Sigmoid colon (tissue), 3 donors: ENCODE measurements at regions not wholly inside any gene's neighbourhood (a gene's known extent, or its start where the extent isn't known, plus 50 kb on each side); places are given as distances from the start of the nearest gene placed in this dataset.
"Not testable (repeated sequence)": the region's sequence is repeated elsewhere in the genome, so short reads cannot be mapped to it uniquely, and the experiment has no call there.

Source experiments
- CTCF ChIP-seq, 4 experiments: fragments of 450-650 bp in 3 of 4; fragments of 200-600 bp in 1 of 4; IDR thresholded peaks; one replicate each; pipeline ENCODE4 v1.5.1; 2016 to 2019; ENCODE audit warnings: antibody characterized with exemption in 4 of 4, mild to moderate bottlenecking in 3 of 4, moderate library complexity in 2 of 4
- POLR2A ChIP-seq, 2 donors: fragments of 450-650 bp; IDR thresholded peaks; one replicate each; pipeline ENCODE4 v1.6.1; 2016; ENCODE audit warnings: antibody characterized with exemption in 2 of 2, mild to moderate bottlenecking in 2 of 2, moderate library complexity in 2 of 2

DNA sequence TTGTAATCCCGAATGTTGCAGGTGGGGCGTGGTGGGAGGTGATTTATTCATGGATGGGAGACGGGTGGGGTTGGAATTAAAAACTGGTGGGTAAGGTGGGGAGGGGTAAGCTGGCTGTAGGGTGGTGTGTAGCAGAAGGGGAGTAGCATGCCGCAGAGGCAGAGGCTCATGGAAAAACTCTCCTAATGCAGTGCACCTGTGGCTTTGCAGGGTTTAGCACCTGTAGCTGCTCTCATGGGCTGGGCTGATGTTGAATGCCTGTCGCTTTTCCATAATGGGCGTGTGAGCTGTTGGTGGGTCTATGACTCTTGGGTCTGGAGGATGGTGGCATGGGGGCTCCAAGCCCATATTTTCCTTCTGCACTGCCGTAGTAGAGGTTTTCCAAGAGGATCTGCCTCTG lies 169.0 kb upstream of the ZNF519 start:
- not testable (repeated sequence) for TF ChIP-seq POLR2A, CTCF (IDR thresholded peaks at IDR 0.05)
